GF-D8 (cell line): ENCODE measurements at regions not wholly inside any gene's neighbourhood (a gene's known extent, or its start where the extent isn't known, plus 50 kb on each side); places are given as distances from the start of the nearest gene placed in this dataset.
"Not testable (repeated sequence)": the region's sequence is repeated elsewhere in the genome, so short reads cannot be mapped to it uniquely, and the experiment has no call there.

Experiments
- DNase-seq: peaks from one replicate; lab custom pipeline; 2025; lab: John Stamatoyannopoulos, UW

DNA sequence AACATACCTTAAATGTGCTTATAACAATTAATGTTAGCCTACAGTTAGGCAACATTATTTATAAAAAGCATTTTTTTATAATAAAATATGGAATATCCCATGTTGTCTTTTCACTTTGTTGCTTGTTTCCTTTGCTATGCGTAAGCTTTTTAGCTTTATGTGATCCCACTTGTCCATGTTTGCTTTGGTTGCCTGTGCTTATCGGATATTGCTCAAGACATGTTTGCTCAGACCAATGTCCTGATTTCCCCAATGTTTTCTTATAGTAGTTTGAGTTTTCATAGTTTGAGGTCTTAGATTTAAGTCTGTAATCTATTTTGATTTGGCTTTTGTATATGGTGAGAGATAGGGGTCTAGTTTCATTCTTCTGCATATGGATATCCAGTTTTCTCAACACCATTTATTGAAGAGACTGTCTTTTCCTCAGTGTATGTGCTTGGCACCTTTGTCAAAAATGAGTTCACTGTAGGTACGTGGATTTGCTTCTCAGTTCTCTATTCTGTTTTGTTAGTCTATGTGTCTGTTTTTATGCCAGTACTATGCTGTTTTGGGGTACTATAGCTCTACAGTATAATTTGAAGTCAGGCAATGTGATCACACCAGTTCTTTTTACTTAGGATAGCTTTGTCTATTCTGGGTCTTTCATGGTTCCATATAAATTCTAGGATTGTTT lies 592.7 kb upstream of the SEMA6D start:
- DNase-seq = no peak

DNA sequence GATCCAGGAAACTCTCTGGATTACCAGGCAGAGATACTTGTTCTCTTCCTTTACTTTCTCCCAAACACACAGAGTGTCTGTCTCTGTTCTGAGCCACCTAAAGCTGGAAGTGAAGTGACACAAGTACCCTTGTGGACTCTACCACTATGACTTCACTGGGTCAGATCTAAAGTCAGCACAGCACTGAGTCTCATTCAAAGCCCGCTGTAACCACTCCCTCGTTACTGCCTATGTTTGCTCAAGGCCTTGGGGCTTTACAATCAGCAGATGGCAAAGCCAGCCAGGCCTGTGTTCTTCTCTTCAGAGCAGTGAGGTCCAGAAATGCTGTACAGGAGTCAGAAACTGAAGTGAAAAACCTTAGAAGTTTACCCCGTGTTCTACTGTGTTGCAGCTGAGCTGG lies 588.3 kb upstream of the SEMA6D start:
- DNase-seq = no peak

DNA sequence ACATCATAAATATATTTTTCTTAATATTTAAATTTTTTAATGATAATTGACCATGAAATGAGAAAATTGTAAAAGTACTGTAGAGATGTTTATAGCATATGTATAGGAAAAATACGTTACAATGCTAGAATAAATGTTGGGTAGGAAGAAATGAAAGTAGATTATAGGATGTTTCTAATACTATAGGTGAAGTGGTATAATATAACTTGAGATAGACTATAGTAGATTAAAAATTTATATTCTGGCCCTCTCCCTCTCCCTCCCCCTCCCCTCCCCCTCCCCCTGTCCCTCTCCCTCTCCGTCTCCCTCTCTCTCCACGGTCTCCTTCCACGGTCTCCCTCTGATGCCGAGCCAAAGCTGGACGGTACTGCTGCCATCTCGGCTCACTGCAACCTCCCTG lies 585.9 kb upstream of the SEMA6D start:
- DNase-seq = not testable (repeated sequence)

DNA sequence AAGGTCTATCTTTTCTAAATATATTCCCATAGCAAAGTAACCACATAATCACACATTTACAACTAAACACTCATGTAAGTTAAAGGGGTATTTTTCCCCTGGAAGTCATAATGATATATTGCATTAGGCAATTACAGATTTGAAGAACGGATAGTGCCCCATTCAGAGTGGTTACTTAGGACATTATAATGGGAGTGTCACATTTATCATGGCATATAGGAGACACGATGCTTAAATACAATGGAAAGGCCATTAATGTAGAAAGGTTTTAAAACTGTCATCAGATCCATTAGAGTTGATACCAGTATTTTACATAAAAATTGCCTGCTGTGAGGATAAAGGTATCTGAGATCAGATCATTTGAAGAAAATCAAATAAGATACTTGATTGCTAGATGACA lies 582.0 kb upstream of the SEMA6D start:
- DNase-seq = no peak

DNA sequence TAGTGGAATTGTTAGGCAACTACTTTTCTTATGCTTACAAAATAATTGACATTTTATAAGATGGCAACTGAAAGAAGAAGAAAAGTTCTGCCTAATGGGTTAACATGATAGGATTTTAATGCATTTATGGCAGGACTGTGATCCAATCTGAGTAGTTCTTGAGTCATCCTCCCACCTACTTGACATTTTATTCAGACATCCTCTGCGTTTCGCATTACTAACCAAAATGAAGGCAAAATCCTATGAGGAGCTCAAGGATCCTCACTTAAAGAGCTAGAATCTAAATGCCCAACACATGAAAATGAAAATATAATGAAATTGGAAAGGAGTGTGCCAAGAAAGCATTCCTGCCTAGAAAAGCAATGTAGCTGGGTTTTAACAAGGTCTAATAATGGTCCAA lies 581.1 kb upstream of the SEMA6D start:
- DNase-seq = no peak

DNA sequence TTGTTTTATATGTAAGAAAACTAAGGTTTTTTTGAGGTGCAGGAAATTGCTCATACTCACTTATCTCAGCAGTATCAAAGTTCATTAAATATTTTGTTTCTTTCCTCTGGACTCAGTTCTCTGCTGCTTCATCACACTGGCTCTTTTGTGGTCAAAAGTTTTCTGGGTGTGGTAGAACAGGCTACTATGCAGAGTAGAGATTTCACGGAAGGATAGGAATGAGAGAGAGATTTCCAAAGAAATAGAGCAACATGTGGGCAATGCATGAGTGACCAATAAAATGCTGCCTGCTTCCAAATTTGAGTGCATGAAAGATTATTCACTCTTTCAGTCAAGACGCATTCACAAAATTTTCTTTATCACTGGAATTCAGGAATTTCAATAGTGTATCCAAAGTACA lies 577.3 kb upstream of the SEMA6D start:
- no peak for DNase-seq

DNA sequence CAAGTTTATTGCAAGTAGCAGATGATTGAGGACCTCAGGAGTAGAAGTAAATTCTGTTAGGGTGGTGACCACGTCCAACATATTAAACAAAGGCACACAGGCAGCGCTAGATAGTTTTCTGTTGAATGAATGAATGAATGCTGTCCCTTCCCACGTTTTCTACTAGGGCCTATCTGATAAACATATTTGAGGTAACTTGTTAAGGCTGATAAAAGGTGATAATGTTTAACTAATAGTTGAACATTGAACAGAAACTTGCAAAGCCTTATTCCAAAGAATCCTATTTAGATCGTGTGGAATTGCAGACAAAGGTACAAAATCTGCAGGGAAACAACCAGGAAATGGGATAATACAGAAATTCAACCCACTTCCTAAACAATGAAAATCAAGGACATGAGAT lies 559.5 kb upstream of the SEMA6D start:
- no peak for DNase-seq

DNA sequence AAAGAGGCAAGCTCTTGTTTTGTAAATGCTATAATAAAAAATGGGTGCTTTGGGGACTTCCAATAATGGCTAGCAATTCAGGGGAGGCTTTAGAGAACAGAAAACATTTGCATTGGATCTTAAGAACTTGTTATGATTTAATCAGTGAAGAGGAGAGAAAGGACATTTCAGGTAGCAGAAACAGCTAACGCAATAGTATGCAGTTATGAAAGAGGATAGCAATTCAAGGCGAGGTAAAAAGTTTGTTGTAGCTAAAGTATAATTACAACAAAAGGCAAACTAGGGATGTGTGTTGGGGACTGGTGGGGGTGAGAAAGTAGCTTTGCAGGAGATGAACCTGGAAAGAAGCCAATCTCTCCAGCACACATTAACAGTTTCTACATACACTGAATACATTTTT lies 558.7 kb upstream of the SEMA6D start:
- DNase-seq = no peak

DNA sequence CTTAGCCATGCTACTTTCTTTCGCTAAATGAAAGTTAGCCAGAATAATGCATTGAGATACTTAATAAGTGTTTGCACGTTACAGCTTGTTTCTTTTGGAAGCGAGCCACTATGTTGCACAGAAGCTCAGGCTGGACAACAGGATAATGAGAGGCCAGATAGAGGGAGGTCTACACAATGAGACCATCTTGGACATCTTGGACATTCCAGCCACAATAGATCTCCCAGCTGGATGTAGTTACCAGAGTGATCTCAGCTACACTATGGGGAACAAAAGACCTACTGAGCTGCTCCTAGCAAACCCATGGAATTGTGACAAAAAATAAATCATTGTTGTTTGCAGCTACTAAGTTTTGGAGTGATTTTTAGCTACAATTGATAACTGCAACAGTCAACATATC lies 540.1 kb upstream of the SEMA6D start:
- no peak for DNase-seq

DNA sequence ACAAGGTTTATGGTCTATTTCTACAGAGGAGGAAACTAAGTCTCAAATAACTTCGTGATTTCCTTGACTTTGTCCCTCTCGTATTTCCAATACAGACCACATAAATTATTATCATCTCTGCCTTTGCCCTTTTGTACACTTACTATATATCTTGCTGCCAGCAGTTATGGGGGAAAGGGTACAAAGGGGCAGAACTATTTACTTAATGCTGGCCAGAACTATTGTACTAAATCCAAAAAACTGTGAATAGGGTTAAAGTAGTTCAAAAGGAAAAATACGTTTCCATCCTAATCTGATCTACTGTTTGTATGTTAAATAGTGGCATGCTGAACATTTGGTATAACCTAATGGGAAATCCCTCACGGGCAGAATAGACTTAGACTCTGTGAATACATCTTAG lies 537.3 kb upstream of the SEMA6D start:
- no peak for DNase-seq

DNA sequence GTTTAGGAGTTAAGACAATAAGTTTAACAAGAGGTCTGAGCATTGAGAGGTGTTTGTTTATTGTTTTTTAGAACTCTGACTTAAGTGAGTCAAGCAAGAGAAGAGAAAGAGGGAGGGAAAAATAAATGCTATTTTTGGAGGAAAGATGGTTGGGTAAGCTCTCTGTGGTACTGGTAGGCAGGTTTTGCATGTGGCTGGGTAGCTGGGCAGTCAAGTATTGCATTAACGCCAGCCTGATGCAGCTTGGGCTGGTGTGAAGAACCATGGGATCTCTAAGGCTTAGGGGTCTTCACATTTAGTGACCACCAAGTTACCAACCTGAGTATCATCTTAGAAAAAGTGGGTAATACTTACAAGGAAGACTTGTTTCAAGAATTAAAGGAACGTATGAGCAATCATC lies 534.5 kb upstream of the SEMA6D start:
- DNase-seq = no peak

DNA sequence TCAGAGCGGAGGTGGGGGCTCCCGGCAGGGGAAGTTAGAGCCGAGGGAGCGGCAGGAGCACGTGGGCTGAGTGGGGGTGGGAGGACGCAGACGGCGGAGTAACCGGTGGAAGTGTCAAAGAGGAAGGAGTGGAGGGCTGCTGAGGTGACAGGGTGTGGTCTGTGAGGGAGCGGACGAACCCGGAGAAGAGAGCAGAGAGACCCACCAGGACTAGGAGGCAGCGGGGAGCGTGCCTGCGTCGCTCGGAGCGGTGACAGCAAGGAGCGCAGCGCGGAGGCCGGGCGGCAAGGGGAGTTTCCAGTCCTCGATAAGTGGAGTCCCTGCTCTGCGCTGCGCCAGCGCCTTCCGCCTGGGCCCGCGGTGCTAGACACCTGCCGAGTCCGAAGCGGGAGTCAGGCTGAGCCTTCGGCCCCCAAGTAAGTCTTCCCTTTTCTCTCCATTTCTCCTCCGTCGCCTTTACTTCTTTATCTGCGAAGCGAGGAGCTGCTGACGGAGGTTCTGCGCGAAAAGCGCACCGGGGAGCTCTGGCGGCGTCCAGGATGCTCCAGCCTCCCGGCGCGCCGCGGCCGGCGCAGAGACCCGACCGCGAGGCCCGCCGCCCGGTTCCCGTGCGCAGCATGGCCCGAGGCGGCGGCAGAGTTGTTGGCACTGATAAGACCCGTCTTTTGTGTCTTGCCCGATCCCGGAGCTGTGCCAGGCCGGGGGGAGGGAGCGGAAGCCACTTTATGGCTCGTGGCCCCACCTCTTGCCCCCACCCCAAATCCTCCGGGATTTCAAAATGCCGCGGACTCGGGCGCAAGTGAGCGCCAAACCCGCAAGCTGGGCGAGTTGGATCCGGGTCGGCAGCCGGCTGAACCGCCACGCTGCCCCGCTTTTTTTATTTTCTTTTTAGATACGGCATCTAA lies 533.0 kb upstream of the SEMA6D start:
- DNase-seq = no peak

DNA sequence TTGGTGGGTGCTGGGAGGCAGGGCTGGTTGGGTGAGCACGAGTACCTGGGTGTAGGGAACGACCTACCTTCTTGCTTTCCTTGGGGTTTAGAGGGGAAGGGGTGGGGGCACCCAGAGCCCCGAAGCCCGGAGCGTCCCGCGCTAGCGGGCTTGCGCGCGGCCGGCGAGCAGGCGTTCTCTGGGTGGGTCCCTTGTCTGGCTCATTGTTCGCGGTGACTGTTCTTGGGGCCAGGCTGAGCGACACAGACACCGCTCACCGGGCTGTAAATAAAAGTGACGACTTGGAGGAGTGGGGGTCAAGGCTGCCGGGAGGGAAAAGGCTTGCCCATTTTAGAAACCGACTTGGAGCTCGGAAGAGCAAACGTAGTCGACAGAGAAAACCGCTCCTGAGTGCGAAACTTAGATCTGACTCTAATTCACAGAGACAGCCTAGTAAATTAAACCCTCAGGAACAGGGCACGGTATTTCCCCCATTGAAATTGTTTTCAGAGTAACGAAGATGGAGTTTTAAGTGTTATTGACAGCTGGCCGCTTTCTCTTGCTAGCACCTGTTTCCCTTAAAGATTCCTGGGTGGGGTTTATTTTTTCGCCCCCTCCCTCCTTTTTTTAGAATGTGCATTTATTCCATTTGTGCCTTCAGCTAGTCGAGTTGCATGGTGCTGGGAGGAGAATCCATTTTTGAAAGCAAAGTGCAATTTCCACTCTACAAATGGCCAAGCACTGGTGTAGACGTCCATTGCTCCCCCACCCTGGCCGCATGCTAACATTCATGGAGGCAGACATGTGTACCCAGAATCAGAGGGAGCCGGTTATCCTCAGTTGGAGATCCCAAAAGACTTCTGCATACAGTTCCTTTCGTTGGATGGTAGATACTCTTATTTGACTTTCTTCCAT lies 532.1 kb upstream of the SEMA6D start:
- no peak for DNase-seq

DNA sequence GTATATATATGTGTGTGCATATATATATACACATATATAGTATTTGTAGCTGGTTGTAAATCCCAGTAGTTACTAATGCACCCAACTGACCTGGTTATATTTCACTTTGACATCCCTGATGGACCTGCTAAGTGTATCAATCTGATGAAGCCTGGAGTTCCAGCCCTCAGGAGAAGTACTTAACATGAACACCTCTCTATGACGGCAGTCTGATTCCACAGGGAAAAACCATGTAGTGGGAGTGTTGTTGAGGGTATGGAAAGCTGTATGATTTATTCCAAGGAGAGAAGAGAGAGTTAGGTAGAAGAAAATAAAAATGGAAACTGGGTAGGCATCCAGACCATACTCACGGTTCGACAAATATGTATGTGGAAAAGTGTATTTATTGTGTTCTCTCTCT lies 531.2 kb upstream of the SEMA6D start:
- no peak for DNase-seq

DNA sequence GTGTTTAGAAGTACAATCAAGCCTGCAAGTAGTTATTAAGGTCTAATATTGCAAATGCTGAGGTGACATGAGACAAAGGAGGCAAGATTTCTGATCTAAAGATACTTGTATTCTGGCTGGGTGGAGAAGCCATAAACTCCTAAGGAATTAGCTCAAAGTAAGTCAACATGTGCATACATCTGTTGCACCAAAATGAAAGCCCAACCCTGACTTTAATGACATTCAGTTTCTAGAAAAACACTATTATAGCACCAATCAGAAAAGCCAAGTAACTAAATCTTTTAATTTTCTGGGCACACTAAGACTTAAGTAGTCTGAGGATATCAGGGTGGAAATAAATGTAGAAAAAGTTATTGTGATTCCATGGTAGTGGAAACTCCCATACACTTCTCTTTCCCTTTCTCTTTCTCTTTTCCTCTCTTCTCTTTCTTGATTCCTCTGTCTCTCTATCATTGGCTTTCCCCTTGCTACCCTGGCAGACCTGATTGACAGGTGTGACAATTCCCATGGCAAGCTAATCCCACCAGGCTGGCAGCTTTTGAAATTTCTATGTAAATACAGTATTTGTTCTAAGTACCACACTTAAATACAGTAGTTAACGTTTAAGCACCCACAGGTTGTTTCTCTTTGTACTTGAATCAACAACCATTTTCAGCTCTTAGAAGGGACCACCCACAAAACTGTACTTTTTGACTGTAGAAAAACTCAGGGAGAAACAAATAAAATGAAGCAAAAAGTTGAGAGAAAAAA lies 528.4 kb upstream of the SEMA6D start:
- no peak for DNase-seq

DNA sequence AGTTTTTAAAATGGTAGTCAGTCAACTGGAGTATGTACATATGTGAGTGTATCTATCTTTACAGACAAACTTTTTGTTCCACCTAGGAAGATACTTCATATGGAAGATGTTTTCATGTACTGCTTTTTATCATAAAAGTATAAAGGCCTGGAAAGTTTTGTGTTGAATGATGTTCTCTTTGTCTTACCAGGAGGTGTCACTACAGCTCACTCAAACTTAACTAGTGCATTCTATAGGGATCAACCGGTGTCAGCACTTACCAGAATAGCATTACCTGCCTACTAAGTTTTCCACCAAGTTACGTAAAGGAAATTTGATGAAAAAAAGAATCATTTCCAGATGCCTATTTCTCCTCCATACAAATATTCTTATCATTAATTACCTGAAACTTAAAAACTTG lies 522.6 kb upstream of the SEMA6D start:
- no peak for DNase-seq

DNA sequence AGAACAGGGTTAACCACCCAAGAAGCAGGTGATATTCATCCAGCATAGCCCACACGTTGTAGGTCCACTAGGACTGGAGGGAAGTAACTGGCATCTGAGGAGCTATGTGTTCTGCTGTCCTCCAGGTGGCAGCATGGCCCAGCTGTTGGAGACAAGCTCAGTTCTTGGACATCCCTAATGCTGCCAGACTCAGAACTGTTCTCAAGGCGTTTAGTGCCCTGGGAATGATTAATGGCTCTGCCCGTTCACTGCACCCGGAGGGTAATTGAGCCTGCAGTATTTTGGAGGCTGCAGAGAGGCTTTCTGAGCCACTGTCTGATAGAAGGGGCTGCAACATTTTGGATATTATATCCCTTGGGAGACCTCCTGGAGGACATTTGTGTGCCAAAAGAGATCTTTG lies 521.3 kb upstream of the SEMA6D start:
- DNase-seq = no peak

DNA sequence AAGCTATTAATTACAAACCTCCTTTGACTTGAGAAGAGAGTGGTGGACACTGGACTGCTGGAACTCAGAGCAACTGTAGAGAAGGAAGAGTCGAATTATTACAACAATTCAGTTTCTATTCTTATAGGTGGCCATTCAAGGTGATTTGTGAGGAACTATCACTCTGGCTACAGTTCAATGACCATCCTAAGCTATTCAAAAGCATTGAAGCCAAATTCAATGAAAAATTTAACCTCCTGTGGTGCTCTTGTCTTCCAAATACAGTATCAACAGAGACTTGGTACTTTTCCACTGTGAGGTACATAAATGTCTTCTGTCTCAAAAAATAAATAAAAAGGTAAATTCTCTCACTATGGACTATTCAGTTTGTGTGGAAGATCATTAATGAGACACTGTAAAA lies 513.3 kb upstream of the SEMA6D start:
- no peak for DNase-seq

DNA sequence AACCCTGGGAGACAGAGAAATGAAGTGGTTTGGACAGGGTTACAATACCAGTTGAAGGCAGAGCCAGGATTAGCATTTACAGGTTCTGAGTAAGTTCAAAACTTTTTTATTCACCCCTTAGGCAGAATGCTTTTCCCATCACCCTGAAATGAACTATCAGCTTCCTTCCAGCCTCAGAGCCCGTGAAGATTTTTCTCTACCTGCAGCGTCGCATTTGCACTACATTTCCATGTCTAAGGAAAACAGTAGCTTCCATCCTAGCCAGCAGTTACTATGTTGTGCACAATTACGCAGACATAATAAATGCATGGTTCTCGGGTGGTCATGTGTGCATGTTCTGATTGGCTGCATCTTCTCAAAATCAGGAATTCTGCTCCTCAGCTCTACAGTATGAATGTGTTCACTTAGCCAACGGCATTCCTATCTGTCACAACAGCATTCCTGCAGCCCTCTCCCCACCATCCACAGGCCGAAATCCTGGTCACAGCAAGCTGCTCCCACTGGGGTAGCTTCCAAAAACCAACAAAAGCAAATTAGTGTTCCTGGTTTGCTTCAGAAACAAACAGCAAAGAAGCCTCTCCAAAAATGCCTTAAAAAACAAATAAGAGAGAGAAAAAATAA lies 510.8 kb upstream of the SEMA6D start:
- no peak for DNase-seq

DNA sequence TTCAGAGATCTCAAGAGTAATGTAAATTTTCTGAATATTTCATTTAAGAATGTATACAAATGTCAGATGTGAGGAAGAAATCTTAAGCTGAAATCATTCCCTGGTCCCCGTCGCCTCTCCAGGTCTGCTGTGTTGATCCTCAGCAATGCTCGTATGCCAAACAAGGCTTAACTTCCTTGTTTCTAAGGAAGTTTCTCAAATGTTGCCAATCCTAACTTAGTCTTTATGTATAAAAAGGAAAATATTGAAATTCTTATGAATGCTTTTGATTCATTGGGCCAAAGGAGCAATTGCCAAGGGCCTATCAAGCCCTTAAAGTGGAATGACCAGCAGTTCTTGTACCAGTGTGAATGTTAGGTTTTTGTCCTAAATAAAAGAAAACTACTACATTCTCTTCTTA lies 507.7 kb upstream of the SEMA6D start:
- DNase-seq = no peak

DNA sequence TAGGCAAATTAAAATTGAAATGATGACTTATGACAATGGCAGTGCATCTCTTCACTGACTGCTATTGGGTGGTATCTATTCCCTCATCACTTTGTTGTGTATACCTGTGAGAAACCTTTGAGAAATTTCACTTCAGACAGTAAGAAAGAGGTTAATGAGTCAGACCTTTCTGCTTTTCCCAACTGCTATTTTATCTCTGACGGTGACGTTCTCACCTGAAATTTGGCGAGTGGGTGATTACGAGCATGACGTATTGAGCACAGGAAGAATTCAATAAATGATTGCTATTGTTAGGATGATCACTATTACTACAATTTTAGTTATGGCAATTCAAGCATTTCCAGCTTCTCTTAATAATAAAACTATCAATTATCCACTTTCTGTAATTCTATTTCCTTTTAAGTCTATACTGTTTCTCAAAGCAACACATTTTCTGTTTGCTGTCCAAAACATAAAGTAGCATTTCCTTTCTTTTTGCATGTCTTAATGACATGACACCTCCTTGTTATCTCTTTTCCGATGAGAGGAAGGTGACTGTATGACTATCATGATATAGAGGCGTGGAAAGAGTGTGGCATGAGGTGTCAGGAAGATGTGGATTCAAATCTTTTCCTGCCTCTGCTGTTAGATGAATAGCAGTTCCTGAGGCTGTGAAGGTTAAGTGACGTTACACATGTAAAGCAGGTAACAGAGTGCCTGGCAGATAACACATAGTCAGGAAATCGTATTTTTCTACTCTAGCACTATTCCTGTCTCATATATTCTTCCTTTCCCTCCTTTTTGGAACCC lies 504.9 kb upstream of the SEMA6D start:
- DNase-seq = no peak
